ENCODE measurements at regions not wholly inside any gene's neighbourhood (a gene's known extent, or its start where the extent isn't known, plus 50 kb on each side); places are given as distances from the start of the nearest gene placed in this dataset.
"Not testable (repeated sequence)": the region's sequence is repeated elsewhere in the genome, so short reads cannot be mapped to it uniquely, and the experiment has no call there.

GRCh38 chr7:132029369-132030085 is 473.1 kb upstream of the PODXL start:
- DNase-seq: no peak

GRCh38 chr7:132028144-132028920 is 471.9 kb upstream of the PODXL start:
- no peak for DNase-seq

GRCh38 chr7:132024290-132024689 is 467.9 kb upstream of the PODXL start:
- no peak for DNase-seq

GRCh38 chr7:132023466-132023865 is 467.0 kb upstream of the PODXL start:
- DNase-seq: no peak

- DNase-seq: no peak
Measured at GRCh38 chr7:132022188-132022587, 465.8 kb upstream of the PODXL start.

GRCh38 chr7:132019703-132020102 is 463.3 kb upstream of the PODXL start:
- DNase-seq: no peak

- no peak for DNase-seq
Measured at GRCh38 chr7:132009778-132010177, 453.4 kb upstream of the PODXL start.

GRCh38 chr7:132004529-132004928 is 448.1 kb upstream of the PODXL start:
- no peak for DNase-seq

- DNase-seq: no peak
Measured at GRCh38 chr7:132002343-132002968, 446.0 kb upstream of the PODXL start.

- no peak for DNase-seq
Measured at GRCh38 chr7:132001146-132001545, 444.7 kb upstream of the PODXL start.

GRCh38 chr7:131999193-131999592 is 442.8 kb upstream of the PODXL start:
- DNase-seq: no peak

- no peak for DNase-seq
Measured at GRCh38 chr7:131995324-131995723, 438.9 kb upstream of the PODXL start.

- not testable (repeated sequence) for DNase-seq
Measured at GRCh38 chr7:131981069-131981468, 424.6 kb upstream of the PODXL start.

GRCh38 chr7:131978118-131978517 is 421.7 kb upstream of the PODXL start:
- not testable (repeated sequence) for DNase-seq

- DNase-seq: no peak
Measured at GRCh38 chr7:131976411-131976810, 420.0 kb upstream of the PODXL start.

GRCh38 chr7:131974671-131975070 is 418.2 kb upstream of the PODXL start:
- no peak for DNase-seq

GRCh38 chr7:131972251-131972650 is 415.8 kb upstream of the PODXL start:
- DNase-seq: no peak

GRCh38 chr7:131970602-131971001 is 414.2 kb upstream of the PODXL start:
- DNase-seq: no peak

GRCh38 chr7:131969560-131969959 is 413.1 kb upstream of the PODXL start:
- no peak for DNase-seq

- DNase-seq: no peak
Measured at GRCh38 chr7:131967216-131967730, 410.8 kb upstream of the PODXL start.

- no peak for DNase-seq
Measured at GRCh38 chr7:131964203-131964602, 407.8 kb upstream of the PODXL start.

- DNase-seq: no peak
Measured at GRCh38 chr7:131961054-131961680, 404.7 kb upstream of the PODXL start.

- no peak for DNase-seq
Measured at GRCh38 chr7:131959106-131959812, 402.8 kb upstream of the PODXL start.
